ENCODE measurements at regions not wholly inside any gene's neighbourhood (a gene's known extent, or its start where the extent isn't known, plus 50 kb on each side); places are given as distances from the start of the nearest gene placed in this dataset.

GRCh38 chr1:113283914-113284313, 106.4 kb upstream of the MAGI3 start:
- no peak overlapping the region for H3K4me3 Mint-ChIP-seq (ENCODE audit: low read depth, unreplicated experiment)
- BruUV-seq (replicated peaks), result no TSS peak
- no peaks in the 10 kb centered on the region for H3K27me3 Mint-ChIP-seq (ENCODE audit: unreplicated experiment)
- no peaks in the 10 kb centered on the region for H3K36me3 Mint-ChIP-seq (ENCODE audit: insufficient read depth, unreplicated experiment)
- intact Hi-C loops (cut with micrococcal nuclease; ENCODE audit: unreplicated experiment), result no loop called here
- CTCF ChIA-PET, result no interaction called here
- H3K4me1 Mint-ChIP-seq (ENCODE audit: low read depth, unreplicated experiment), result no peaks in the 10 kb centered on the region
- no peaks in the 10 kb centered on the region for H3K9me3 Mint-ChIP-seq (ENCODE audit: low read depth, unreplicated experiment)
- no peak for DNase-seq
- no peak overlapping the region for H3K27ac Mint-ChIP-seq (ENCODE audit: unreplicated experiment)
- no peak for TF ChIP-seq CTCF (IDR thresholded peaks at IDR 0.05; ENCODE audit: unreplicated experiment)

GRCh38 chr1:113286156-113286555, 104.2 kb upstream of the MAGI3 start:
- no TSS peak for BruUV-seq (replicated peaks)
- H3K36me3 Mint-ChIP-seq (ENCODE audit: insufficient read depth, unreplicated experiment), result no peaks in the 10 kb centered on the region
- H3K4me1 Mint-ChIP-seq (ENCODE audit: low read depth, unreplicated experiment), result no peaks in the 10 kb centered on the region
- TF ChIP-seq CTCF (IDR thresholded peaks at IDR 0.05; ENCODE audit: unreplicated experiment), result no peak
- H3K27me3 Mint-ChIP-seq (ENCODE audit: unreplicated experiment), result no peaks in the 10 kb centered on the region
- no peaks in the 10 kb centered on the region for H3K9me3 Mint-ChIP-seq (ENCODE audit: low read depth, unreplicated experiment)
- intact Hi-C loops (cut with micrococcal nuclease; ENCODE audit: unreplicated experiment), result no loop called here
- CTCF ChIA-PET, result interaction anchor here (0.6 kb wide), 1 partner anchor 22 kb away, joined by 5 read pairs; no protein-coding TSS in a partner anchor
- DNase-seq, result no peak
- H3K27ac Mint-ChIP-seq (ENCODE audit: unreplicated experiment), result no peak overlapping the region
- H3K4me3 Mint-ChIP-seq (ENCODE audit: low read depth, unreplicated experiment), result no peak overlapping the region

- BruUV-seq (replicated peaks), result no TSS peak
- Mint-ChIP-seq H3K27me3 (ENCODE audit: unreplicated experiment) (no peaks in the 10 kb centered on the region), H3K4me1 (ENCODE audit: low read depth, unreplicated experiment) (peaks cover 18% of the 10 kb centered on the region), H3K36me3 (ENCODE audit: insufficient read depth, unreplicated experiment) (no peaks in the 10 kb centered on the region), H3K27ac (ENCODE audit: unreplicated experiment) (no peak overlapping the region), H3K4me3 (ENCODE audit: low read depth, unreplicated experiment) (no peak overlapping the region), H3K9me3 (ENCODE audit: low read depth, unreplicated experiment) (no peaks in the 10 kb centered on the region)
- DNase-seq, result no peak
- CTCF ChIA-PET, result no interaction called here
- intact Hi-C loops (cut with micrococcal nuclease; ENCODE audit: unreplicated experiment), result no loop called here
- TF ChIP-seq CTCF (IDR thresholded peaks at IDR 0.05; ENCODE audit: unreplicated experiment), result no peak
These were observed 98.3 kb upstream of the MAGI3 start for GRCh38 chr1:113291777-113292602.

- H3K4me1 Mint-ChIP-seq (ENCODE audit: low read depth, unreplicated experiment), result peaks cover 18% of the 10 kb centered on the region
These were observed 97.6 kb upstream of the MAGI3 start for GRCh38 chr1:113292603-113293255.

More at GRCh38 chr1:113292603-113293255, 97.6 kb upstream of the MAGI3 start:
- Mint-ChIP-seq H3K27me3 (ENCODE audit: unreplicated experiment) (no peaks in the 10 kb centered on the region), H3K9me3 (ENCODE audit: low read depth, unreplicated experiment) (no peaks in the 10 kb centered on the region), H3K4me3 (ENCODE audit: low read depth, unreplicated experiment) (no peak overlapping the region), H3K36me3 (ENCODE audit: insufficient read depth, unreplicated experiment) (no peaks in the 10 kb centered on the region), H3K27ac (ENCODE audit: unreplicated experiment) (no peak overlapping the region)
- no peak for TF ChIP-seq CTCF (IDR thresholded peaks at IDR 0.05; ENCODE audit: unreplicated experiment)
- CTCF ChIA-PET, result interaction anchor here (0.7 kb wide), 1 partner anchor 14 kb away, joined by 3 read pairs; no protein-coding TSS in a partner anchor
- intact Hi-C loops (cut with micrococcal nuclease; ENCODE audit: unreplicated experiment), result no loop called here
- BruUV-seq (replicated peaks), result no TSS peak
- DNase-seq, result no peak

All from Calu3 (cell line).